Lower lobe of right lung (tissue), 2 donors: ENCODE measurements at regions not wholly inside any gene's neighbourhood (a gene's known extent, or its start where the extent isn't known, plus 50 kb on each side); places are given as distances from the start of the nearest gene placed in this dataset.

Experiments
- ATAC-seq, 2 donors: fragments of 200-7000 bp; cut with Tn5 transposase; one replicate each; pipeline ENCODE4 v1.9.1; 2020 to 2022; ENCODE audit warnings: mild to moderate bottlenecking in 2 of 2, moderate library complexity in 2 of 2
- DNase-seq: peaks from one replicate; pipeline ENCODE4 v3.0.0-alpha.2; 2020
- H3K27ac ChIP-seq: fragments of 200-600 bp; one replicate; pipeline ENCODE4 v1.8.0; 2022
- H3K27me3 ChIP-seq: fragments of 200-600 bp; one replicate; pipeline ENCODE4 v1.8.0; 2022; ENCODE audit warnings: low read depth
- H3K36me3 ChIP-seq: fragments of 200-600 bp; one replicate; pipeline ENCODE4 v1.8.0; 2022; ENCODE audit warnings: mild to moderate bottlenecking
- H3K4me1 ChIP-seq: fragments of 200-600 bp; one replicate; pipeline ENCODE4 v1.8.0; 2022
- H3K4me3 ChIP-seq: fragments of 200-600 bp; one replicate; pipeline ENCODE4 v1.8.0; 2022; ENCODE audit warnings: mild to moderate bottlenecking
- H3K9me3 ChIP-seq: fragments of 200-600 bp; one replicate; pipeline ENCODE4 v1.8.0; 2022
- CTCF ChIP-seq: fragments of 200-600 bp; IDR thresholded peaks from one replicate; pipeline ENCODE4 v1.8.0; 2022; ENCODE audit warnings: antibody characterized with exemption, mild to moderate bottlenecking
- intact Hi-C: fragments of 100-400 bp; cut with DNase I; formaldehyde crosslinking; loops from one replicate; pipeline ENCODE4 v1.11.0; 2022
- donor health status: DM: no; HTN: yes; CAD: no; lungs with severe emphysema.

DNA sequence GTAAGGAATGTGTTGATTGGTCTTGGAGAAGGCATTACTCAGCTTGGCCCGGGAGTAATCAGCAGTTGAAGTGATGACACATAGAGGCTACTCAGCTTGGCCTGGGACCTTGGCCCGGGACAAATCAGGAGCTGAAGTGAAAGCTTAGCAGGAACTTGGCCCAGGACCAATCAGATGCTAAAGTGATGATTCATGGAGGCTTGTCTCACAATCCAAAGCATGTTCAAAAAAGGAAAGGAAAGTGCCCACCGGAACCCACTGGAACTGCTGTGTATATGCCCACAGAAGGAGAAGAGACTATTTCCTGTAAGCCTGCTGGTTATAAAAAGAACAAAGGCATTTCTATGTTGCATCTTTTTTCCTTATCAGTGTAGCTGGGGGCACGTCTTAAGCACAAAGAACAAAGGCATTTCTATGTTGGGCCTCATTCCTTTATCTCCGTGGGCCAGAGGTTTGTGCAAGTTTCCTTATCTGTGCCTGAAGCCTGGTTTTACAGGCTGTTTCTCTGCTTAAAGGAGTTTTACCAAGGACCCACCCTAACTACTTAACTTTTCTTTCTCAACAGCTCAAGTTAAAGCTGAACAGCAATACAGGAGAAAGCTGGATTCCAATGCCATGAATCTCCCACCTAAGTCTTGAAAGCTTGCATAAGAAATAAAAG is 1176.7 kb downstream of the NLGN4X start:
- H3K27me3 ChIP-seq: no peaks in the 10 kb centered on the region
- intact Hi-C loops: no loop called here
- H3K9me3 ChIP-seq: no peaks in the 10 kb centered on the region
- TF ChIP-seq CTCF: no peak
- no peaks in the 10 kb centered on the region for H3K4me1 ChIP-seq
- no peaks in the 10 kb centered on the region for H3K36me3 ChIP-seq
- H3K27ac ChIP-seq: no peak overlapping the region
- DNase-seq (peak; percentile 42), ATAC-seq (peak; percentile 67 to 85)
- H3K4me3 ChIP-seq: no peak overlapping the region

DNA sequence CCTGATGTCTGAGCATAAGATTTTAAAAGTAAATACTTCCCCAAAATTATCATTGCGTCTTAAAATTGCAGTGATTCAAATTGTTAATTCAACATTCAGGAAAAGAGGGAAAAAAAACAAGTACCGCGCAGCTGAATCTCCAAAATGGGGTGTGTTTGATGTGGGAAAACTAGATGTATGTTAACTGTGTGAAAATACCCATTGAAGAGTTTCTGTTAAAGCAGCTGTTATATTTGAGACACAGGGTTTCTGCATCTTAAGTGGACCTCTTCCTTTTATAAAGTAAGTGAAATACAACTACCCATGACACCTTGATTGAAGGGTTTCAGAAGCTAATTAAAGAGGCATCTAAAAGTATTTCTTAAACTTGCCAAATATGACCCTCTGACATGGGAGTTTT is 1186.1 kb downstream of the NLGN4X start:
- no peak for TF ChIP-seq CTCF
- H3K27ac ChIP-seq: no peak overlapping the region
- H3K4me3 ChIP-seq: no peak overlapping the region
- no peaks in the 10 kb centered on the region for H3K4me1 ChIP-seq
- no peaks in the 10 kb centered on the region for H3K36me3 ChIP-seq
- ATAC-seq (no peak), DNase-seq (no peak)
- no peaks in the 10 kb centered on the region for H3K27me3 ChIP-seq
- intact Hi-C loops: no loop called here
- H3K9me3 ChIP-seq: no peaks in the 10 kb centered on the region

- no peaks in the 10 kb centered on the region for H3K9me3 ChIP-seq
- H3K36me3 ChIP-seq: no peaks in the 10 kb centered on the region
- H3K4me3 ChIP-seq: no peak overlapping the region
- DNase-seq (no peak), ATAC-seq (no peak)
- intact Hi-C loops: no loop called here
- H3K4me1 ChIP-seq: no peaks in the 10 kb centered on the region
- H3K27ac ChIP-seq: no peak overlapping the region
- no peak for TF ChIP-seq CTCF
- no peaks in the 10 kb centered on the region for H3K27me3 ChIP-seq
Measured at GRCh38 chrX:5031792-5032191, 1196.9 kb downstream of the NLGN4X start.

DNA sequence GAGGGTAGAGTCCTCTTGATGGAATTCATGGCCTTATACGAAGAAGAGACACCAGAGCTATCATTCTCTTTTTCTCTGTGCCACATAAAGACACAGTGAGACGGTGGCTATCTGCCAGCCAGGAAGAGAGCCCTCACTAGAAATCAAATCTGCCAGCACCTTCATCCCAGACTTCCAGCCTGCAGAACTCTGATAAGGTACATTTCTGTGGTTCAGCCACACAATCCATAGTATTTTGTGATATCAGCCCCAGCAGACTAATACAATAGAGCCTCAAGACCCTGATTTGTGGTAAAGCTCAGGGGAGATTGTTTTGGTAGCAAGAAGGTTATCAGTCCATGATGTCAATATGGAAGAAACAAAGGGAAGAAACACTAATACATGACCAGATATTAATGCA is 1213.2 kb downstream of the NLGN4X start:
- Histone ChIP-seq H3K36me3 (no peaks in the 10 kb centered on the region), H3K9me3 (no peaks in the 10 kb centered on the region), H3K4me3 (no peak overlapping the region), H3K4me1 (no peaks in the 10 kb centered on the region), H3K27ac (no peak overlapping the region), H3K27me3 (no peaks in the 10 kb centered on the region)
- DNase-seq (no peak), ATAC-seq (no peak)
- intact Hi-C loops: no loop called here
- TF ChIP-seq CTCF: no peak

DNA sequence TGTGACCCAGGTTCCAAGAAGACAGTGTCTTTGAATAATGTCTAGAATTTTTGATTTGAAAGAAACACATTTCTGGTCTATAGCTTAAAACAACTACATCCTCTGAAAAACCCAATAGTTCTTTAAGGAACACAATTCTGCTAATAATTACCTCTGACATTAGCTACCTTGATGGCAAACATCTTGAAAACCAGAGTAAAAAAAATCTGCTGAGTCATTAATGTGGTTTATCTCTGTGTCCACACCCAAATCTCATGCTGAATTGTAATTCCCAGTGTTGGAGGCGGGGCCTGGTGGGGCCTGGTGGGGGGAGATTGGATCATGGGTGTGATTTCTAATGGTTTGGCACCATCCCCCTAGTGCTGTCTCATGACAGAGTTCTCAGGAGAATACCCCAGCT is 1233.8 kb downstream of the NLGN4X start:
- Histone ChIP-seq H3K4me1 (no peaks in the 10 kb centered on the region), H3K27ac (no peak overlapping the region), H3K27me3 (no peaks in the 10 kb centered on the region), H3K4me3 (no peak overlapping the region), H3K36me3 (no peaks in the 10 kb centered on the region), H3K9me3 (no peaks in the 10 kb centered on the region)
- no peak for TF ChIP-seq CTCF
- DNase-seq: no peak
- intact Hi-C loops: no loop called here
- no peak for ATAC-seq
